PFSK-1 (cell line): ENCODE measurements at regions not wholly inside any gene's neighbourhood (a gene's known extent, or its start where the extent isn't known, plus 50 kb on each side); places are given as distances from the start of the nearest gene placed in this dataset.

ENCODE experiments used
- FOXP2 ChIP-seq: optimal IDR thresholded peaks from 2 replicates; pipeline ENCODE3; 2011; ENCODE audit warnings: borderline replicate concordance, control low read depth, inconsistent platforms; ENCODE audit not compliant: insufficient read depth; ENCODE audit errors: extremely low read length, extremely low read depth
- POLR2AphosphoS5 ChIP-seq: IDR thresholded peaks from 2 replicates; pipeline ENCODE4 v1.6.1; 2012; ENCODE audit warnings: low read depth, mild to moderate bottlenecking, control low read depth, low read length, moderate library complexity
- REST ChIP-seq, 2 experiments: IDR thresholded peaks; 2 replicates each; pipeline versions ENCODE4 v1.6.1 to v1.8.0; 2011 to 2012; ENCODE audit warnings: low read depth in 2 of 2, low read length in 2 of 2, control low read depth in 1 of 2, inconsistent platforms in 1 of 2, mild to moderate bottlenecking in 1 of 2, moderate library complexity in 1 of 2; ENCODE audit not compliant: insufficient read depth in 1 of 2
- SIN3A ChIP-seq: IDR thresholded peaks from 2 replicates; pipeline ENCODE4 v1.6.1; 2012; ENCODE audit warnings: mild to moderate bottlenecking, low read length, moderate library complexity, borderline replicate concordance; ENCODE audit not compliant: insufficient read depth
- TAF1 ChIP-seq: IDR thresholded peaks from 2 replicates; pipeline ENCODE4 v1.6.1; 2012; ENCODE audit warnings: low read length, control low read depth, borderline replicate concordance; ENCODE audit not compliant: insufficient read depth

- TF ChIP-seq REST (IDR thresholded peaks at IDR 0.05; ENCODE audit: insufficient read depth in 1 of 2, low read depth in 2 of 2, low read length in 2 of 2) (no peak), POLR2AphosphoS5 (no peak), SIN3A (no peak), FOXP2 (no peak), TAF1 (no peak)
Measured at GRCh38 chr5:20158006-20158405, 170.0 kb upstream of the CDH18 start.
